Amniotic epithelial cell (primary cell): ENCODE measurements at regions not wholly inside any gene's neighbourhood (a gene's known extent, or its start where the extent isn't known, plus 50 kb on each side); places are given as distances from the start of the nearest gene placed in this dataset.
"Not testable (repeated sequence)": the region's sequence is repeated elsewhere in the genome, so short reads cannot be mapped to it uniquely, and the experiment has no call there.

ENCODE experiments used
- DNase-seq: peaks from one replicate; pipeline ENCODE4 v3.0.0-alpha.2; 2010; ENCODE audit warnings: low read depth

DNA sequence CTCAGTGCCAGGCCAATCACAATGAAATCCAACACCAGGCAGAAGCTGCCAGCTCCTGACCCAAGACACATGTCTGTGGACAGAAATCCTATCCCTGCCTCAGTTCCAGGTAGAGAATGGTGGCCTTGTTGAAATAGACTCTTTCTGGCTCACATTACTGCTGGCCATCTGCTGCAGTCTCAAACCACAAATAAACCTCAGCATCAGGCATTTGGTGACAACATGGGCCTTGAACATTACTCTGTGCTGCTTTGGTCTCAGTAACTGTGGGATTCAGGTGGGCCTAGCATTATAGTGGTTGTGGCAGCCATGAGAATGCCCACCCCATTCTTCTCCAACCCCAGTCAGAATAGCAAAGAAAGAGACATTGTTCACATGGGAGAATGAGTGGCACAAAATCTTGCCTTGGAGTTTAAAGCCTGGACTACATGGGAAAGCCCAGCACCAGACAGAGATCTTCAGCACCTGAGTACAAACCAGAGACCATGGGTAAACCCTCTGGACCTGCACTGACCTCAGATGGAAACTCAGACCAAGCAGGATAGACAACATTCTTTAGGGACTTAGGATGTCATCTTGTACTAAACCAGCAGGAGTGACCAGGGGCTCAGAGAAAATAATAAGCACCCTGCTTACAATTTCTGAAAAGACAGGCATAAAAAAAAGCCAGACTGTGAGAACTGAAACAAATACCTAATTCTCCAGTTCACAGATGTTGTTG is 50.4 kb upstream of the TRAM1L1 start:
- no peak for DNase-seq

DNA sequence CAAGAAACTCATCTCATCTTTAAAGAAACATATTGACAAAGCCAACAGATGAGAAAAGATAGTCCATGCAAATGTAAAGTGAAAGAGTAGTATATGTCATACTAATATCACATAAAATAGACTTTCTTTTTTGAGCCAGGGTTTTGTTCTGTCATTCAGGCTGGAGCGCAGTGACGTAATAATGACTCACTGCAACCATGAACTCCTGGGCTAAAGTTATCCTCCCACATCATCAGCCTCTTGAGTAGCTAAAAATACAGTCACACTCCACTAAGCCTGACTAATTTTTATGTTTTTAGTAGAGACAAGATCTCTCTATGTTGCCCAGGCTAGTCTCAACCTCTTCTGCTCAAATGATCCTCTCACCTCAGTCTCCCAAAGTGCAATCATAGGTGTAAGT is 51.8 kb upstream of the TRAM1L1 start:
- peak; percentile 95 for DNase-seq

DNA sequence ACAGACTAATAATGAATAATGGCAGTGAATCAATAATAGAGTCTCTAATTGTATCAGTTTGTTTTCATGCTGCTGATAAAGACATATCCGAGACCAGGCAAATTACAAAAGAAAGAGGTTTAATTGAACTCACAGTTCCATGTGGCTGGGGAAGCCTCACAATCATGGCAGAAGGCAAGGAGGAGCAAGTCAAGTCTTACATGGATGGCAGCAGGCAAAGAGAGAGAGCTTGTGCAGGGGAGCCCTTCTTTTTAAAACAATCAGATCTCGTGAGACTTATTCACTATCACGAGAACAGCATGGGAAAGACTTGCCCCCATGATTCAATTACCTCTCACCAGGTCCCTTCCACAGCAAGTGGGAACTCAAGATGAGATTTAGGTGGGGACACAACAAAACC is 53.4 kb upstream of the TRAM1L1 start:
- DNase-seq, result not testable (repeated sequence)

DNA sequence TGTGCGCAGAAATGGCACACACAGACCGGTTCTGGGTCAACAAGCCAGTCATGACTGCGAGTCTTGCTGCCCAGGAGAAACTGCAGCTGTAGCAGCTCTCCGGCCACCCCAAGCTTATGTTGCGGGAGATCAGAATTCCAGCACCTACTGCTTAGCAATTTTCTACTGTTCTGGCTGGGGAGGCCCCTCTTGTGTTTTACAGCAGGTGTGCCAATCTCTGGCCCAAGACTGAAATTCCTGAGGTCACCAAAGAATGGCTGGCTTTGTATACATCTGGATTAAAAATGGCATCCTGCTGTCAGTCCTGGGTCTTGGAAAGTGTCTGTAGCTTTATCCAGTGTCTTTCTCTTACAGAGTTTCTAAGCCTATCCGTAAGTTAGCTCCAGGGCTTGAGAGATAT is 68.9 kb upstream of the TRAM1L1 start:
- no peak for DNase-seq

DNA sequence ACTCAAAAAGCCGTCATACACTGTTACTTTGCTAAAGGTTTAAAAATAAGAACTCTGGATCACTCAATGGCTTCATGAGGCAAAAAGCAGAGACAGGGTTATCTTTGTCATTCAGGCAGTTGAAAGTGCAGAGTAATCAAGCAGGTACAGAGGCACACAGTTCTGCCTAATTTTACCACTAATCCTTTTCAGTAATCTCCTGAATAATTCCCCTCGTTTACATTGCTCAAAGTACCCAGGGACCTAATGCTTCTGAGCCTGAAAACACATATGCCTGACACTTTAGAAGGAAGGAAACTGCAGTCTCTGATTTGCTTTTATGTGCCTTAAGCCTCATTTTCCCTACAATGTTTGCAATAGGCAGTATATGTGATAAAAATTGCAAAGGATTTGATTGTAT is 71.4 kb upstream of the TRAM1L1 start:
- DNase-seq, result no peak

DNA sequence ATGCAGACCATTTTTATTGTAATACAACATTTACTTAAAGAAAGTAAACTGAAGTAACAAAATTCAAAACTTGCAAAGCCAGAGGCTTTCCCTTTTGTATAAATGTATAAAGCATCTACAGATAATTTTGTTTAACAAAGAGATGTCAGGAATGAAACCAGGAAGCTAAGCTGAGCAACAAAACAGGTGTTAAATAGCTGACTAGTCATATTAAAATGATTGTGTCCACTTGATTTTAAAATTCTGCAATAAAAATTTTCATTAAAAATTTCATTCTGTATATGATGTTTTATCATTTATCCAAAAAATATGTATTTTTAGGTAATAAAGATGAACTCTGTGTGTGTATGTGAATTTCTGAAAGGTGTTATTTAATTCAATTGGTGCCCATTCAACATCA is 72.0 kb upstream of the TRAM1L1 start:
- DNase-seq, result no peak

DNA sequence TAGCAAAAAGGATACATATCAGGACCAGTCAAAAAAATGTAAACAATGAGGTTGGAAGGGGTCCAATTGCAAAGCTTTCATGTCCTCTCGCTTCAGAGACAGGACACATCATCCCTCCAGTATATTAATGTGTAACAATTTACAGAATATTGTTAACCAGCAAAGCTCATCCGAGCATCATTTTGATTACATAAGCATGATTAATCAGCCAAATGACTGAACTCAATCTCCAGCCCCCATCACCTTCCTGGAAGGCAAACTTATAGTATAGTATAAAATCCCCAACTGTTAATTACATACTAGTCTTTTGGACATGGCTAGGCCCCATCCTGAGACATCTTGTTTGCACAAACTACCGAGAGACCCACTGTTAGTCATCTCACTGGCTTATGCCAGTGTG is 77.6 kb upstream of the TRAM1L1 start:
- DNase-seq, result no peak

DNA sequence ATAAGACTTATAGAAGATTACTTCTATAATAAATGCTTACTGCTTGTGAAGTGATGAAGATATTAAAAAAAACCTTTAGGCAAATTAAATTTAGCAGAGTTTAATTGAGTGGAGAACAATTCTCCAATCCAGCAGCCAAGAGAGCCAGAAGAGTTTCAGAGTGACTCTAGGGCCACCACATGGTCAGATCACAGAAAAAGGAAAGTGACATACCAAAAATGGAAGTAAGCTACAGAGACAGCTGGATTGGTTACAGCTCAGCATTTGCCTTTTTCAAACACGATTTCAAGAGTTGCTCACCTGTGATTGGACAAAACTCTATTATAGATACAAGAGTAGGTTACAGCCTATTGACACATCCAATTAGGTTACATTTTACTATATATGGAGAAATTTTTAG is 79.0 kb upstream of the TRAM1L1 start:
- no peak for DNase-seq

DNA sequence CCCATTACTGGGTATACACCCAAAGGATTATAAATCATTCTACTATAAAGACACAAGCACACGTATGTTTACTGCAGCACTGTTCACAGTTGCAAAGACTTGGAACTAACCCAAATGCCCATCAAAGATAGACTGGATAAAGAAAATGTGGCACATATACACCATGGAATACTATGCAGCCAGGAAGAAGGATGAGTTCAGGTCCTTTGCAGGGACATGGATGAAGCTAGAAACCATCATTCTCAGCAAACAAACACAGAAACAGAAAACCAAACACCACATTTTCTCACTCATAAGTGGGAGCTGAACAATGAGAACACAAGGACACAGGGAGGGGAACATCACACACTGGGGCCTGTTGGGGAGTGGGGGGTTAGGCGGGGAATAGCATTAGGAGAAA is 90.0 kb upstream of the TRAM1L1 start:
- DNase-seq, result not testable (repeated sequence)

DNA sequence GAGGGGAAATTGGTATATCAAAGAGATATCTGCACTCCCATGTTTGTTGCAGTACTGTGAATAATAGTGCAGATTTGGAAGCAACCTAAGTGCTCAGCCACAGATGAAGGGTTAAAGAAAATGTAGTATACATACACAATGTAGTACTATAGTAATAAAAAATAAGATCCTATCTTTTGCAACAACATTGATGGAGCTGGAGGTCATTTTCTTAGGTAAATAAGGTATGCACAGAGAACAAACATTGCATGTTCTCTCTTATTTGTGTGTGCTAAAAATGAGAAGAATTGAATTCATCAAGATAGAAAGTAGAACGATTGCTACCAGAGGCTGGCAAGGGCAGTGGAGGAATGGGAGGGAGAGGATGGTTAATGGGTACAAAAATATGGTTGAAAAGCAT is 117.9 kb upstream of the TRAM1L1 start:
- DNase-seq, result no peak

DNA sequence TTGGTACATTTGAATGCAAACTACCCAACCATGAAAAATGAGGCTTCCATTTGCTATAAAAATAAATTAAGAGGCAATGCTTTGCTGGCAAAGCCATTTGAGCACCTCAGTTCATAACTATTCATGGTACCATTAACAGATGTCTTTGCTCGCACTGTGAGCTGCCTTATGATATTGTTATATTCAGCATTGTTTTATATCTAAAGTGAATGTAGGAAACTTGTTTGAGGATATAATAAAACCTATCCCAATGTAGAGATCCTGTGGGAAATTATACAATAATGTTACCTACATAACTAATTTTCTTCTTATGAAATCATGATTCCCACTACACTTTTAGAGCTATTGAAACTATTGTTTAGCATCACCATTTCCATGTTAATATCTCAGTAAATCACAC is 125.2 kb upstream of the TRAM1L1 start:
- DNase-seq, result no peak

DNA sequence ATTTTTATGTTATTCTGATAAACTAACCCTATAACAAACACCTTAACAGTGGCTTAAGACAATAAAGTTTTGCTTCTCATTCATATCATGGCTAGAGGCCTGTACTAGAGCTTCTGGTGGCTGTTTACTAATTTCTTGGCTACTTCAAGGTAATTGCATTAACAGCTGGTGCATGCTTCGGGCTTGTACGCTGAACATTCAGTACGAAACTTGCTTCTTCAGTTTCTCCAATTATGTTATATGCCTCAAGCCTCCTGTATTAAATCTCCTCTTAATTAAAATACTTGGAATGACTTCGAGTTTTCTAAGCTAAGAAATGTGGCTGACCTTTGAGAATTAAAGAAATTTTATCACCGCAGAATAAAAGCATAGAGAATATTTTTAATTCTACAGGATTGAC is 138.9 kb upstream of the TRAM1L1 start:
- DNase-seq, result no peak

DNA sequence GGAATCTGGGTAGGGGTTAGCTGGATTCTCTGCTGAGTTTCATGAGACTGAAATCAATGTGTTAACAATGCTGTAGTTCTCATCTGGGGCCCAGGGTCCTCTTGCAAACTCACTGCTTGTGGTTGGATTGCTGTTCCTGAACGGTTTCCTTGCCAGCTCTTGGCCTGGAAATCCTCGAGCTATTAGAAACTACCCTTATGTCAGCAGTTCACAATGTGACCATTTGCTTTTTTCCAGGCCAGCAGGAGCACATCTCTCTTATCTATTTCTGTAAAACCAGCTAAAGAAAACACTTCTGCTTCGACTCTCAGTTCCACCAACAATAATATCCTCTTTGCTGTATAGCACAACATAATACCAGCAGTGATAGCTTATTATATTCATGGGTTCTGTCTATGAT is 140.1 kb upstream of the TRAM1L1 start:
- DNase-seq, result peak; percentile 21

DNA sequence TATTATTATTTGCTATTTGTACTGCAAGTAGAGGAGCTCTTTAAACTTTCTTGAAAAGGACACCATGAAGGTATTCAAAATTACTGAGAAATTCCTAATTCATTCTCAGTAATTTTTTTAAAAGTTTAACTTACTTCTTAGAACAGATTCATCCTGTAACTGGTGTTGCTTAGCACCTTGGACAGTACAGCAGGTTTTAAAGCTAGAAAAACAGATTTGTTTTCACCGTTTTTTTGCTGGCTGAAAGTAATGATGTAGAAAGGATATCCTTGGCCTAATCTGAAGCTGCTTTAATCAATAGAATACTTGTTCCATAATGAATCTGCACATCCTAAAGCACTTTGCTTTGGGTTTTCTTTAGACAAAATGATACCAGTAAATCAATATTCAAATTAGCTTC is 142.5 kb upstream of the TRAM1L1 start:
- DNase-seq, result no peak

DNA sequence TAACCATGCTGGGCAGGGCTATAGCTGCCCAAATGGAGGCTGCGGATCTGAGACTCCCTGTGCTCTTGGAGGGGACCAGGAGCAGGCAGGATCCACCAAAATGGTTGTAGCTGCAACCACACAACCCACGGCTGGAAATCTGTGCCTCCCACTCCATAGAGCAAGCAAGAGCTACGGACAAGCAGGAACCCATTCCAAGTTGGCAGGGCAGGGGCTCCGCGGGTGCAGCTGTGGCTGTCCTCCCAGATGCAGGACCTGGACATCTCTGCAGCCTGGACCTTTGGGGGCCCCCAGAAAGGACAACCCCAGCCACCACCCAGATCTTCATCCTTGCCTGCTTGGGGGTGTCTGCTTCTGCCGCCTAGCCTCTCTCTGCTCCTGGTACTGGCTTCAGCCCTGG is 154.1 kb upstream of the TRAM1L1 start:
- no peak for DNase-seq

DNA sequence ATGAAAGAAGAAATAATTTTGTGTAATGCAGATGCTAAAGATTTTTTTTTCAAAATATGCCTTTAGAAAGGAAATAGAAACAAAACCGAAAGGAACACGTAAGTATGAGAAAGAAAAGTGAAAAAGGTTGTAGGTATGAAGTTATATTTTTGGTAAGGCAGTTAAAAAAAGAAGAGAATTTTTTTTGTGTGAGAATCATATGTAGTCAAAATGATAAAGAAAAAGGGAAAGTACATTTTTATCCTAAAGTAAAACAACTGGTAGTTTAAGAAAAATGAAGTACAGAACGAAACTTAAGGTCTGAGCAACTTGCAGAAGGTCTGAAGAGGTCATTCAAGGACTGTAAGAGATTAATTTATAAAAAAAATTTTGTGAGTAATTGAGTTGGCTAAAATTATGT is 164.0 kb upstream of the TRAM1L1 start:
- DNase-seq, result no peak

DNA sequence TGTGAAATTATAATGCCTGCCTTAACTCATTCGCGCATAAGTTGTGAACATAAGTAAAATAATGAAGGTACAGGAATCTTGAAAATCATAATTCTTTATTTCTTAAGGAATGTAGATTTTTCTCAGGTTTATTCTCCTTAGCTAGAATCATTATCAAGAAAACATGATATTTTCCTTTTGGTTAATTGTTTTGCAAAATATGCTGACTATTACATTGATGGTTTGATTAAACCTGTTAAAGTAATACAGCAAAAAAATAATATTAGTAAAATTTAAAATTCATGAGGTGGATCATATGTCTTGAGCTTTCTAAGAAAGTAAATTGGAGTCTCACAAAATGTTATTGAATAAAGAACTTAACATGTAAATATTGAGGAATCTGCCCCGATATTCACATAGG is 178.7 kb upstream of the TRAM1L1 start:
- no peak for DNase-seq

DNA sequence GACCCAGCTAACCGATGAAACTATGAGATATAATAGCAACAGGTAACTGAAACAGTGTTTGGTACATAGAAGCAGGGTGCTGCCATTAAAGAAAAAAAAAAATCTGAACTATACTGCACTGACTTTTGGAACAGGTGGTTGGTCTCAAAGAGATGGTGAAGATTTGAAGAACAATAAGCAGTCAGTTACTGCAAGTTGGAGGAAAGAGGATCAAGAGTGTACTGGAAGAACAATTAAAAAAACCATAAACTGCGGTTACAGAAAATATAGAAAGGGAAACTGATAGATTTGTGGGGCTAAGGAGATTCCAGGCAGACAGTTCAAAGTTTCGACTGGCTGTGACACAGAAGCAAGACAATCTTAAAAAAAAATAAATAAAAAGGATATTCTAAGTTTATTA is 181.9 kb upstream of the TRAM1L1 start:
- no peak for DNase-seq

DNA sequence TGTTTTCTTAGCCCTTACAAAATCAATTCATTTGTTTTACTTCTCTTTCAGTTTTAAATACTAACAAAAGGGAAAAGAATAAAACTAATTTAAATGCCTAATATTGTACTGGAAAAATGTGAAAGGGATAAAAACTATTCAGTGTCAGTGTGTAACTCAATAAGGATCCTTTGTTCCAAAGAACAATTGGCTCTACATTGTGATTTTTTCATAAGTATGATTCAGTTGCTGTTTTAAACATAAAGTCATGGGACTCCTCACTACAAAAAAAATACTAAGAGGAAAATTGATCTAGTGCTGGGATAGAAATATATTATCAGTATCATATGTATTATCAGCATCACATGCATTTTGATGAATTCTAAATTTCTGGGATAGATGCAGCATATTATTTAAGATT is 199.4 kb upstream of the TRAM1L1 start:
- DNase-seq, result no peak

DNA sequence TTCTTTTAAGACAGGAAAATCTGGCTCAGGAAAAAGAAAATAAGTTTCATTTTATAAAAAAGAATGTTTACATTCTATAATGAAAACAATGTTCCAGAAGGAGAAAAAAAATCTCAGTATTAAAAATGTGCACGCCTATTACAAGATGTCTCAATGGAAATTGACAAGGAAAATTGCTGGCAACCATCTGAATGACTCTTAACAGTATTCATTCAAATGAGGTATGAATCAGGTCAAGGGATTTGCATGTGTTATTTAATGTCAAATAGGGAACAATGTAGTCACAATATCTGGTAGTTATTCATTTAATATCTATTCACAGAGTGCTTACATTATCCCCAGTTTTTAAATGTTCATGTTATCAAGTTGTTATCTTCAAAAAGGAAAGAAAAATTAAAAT is 208.4 kb upstream of the TRAM1L1 start:
- DNase-seq, result no peak

DNA sequence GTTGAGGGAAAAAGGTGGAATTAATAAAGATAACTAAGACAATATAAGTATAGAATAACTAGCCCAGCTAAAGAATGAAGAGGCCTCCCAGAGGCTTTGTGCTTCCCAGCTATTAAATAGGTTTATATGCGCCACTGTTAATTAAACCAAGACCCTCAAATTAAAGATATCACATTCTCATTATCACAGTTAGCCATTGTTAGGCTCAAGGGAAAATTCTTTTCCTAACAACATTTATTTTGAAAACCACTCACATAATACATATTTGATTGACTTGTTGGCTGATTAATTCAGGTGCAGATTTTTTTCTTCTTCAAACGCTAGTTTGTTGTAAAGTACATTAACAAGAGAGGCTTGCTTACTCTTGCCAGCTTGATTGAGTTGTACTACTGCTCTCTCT is 216.8 kb upstream of the TRAM1L1 start:
- no peak for DNase-seq

DNA sequence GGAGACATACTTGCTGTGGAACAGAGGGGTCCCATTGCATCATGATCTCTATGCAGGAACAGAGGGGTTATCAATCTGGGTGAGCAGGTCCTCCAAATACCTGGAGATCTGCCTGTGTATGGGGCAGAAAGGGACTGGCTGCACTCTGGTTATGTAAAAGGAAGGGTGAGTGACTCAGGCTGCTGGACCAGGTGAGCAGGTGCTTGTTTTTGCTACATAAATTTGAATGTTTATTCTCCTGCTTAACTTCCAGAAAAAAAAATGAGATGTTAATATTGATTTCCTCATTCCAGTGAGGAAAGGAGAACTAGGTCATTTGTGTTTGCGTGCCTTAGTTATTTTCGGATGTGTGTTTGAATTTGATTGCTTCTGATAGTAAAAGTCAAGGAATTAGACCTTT is 225.8 kb upstream of the TRAM1L1 start:
- DNase-seq, result no peak

DNA sequence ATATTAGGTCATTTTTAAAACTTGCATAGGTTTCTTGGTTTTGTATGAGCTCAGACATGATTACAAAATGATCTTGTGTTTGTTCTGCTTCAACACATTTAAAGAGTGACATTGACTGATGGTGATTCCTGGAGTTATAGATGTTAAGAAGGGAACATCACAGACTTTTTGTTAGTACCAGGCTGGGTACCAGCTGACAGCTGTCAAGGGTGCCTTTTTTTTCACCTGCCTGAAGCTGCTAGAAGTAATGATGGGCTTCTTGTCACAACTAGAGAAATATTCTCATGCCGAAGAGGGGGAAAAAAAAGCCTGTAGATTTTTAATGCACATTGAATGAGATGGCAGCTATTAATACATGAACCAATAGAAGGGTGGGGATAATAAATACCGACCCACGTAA is 226.6 kb upstream of the TRAM1L1 start:
- no peak for DNase-seq

DNA sequence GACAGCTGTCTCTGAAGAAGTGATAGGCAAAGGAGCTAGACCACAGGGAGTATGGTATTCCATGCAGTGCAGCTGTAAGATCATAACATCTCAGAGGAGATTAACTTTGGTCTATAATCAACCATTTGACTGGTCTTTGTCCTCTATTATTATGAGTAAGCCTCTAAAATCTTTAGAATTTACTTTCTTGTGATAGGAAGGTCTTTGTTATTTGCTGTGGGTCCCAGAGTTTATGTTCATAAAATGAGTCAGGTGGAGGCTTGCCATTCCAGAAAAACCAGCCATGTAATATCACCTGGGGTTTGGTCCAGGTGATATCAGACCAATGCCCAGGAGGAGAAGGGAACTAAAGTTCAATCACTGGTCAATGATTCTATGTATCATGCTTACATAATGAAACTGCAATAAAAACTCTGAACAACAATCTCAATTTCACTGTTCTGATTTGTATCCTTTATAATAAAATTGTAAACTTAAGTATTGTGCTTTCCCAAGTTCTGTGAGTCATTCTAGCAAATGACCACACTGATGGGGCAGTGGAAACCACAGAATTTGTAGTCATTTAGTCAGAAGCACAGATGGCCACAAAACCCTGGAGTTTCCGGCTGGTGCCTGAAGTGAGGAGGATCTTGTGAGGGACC is 239.6 kb upstream of the TRAM1L1 start:
- DNase-seq, result peak; percentile 96
